ENCODE measurements at regions not wholly inside any gene's neighbourhood (a gene's known extent, or its start where the extent isn't known, plus 50 kb on each side); places are given as distances from the start of the nearest gene placed in this dataset.

DNA sequence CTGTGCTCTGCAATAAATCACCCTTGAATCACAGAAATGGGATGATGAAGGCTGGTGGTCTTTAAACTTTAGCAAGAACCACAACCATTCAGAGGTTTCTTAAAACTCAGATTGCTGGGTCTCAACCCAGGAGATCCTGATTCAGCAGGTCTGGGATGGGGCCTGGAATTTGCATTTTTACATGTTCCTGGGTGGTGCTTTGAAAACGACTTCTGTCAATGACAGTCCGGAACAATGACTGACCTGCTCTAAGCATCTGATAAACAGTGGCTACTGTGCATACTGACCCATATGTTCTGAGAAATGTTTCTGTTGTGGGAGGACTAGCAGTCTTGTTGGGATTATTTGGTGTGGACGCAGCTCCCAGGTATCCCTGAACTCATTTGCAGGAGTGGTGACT is 92.7 kb downstream of the GADD45G start:
- no peak for DNase-seq

GRCh38 chr9:89698411-89699005 is 93.7 kb downstream of the GADD45G start:
- no peak for DNase-seq

GRCh38 chr9:89699646-89700045 is 94.8 kb downstream of the GADD45G start:
- no peak for DNase-seq

GRCh38 chr9:89701221-89701798 is 96.5 kb downstream of the GADD45G start:
- DNase-seq = no peak

- DNase-seq = no peak
These were observed 97.6 kb downstream of the GADD45G start for GRCh38 chr9:89702401-89702800.

DNA sequence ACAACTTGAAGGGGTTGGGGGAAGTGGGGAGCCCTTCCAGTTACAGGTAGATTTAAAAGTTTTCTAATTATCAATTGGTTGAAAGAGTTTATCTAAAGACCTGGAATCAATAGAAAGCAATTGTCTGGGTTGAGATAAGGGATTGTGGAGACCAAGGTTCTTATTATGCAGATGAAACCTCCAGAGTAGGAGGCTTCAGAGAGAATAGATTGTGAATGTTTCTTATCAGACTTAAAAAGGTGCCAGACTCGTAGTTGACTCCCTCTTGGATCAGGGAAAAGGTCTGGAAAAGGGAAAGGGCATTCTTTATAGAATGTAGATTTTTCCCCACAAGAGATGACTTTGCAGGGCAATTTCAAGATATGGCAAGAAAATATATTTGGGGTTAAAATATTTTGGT is 100.8 kb downstream of the GADD45G start:
- DNase-seq = no peak

GRCh38 chr9:89706086-89706485 is 101.3 kb downstream of the GADD45G start:
- DNase-seq = no peak

GRCh38 chr9:89706731-89707191 is 101.9 kb downstream of the GADD45G start:
- no peak for DNase-seq

DNA sequence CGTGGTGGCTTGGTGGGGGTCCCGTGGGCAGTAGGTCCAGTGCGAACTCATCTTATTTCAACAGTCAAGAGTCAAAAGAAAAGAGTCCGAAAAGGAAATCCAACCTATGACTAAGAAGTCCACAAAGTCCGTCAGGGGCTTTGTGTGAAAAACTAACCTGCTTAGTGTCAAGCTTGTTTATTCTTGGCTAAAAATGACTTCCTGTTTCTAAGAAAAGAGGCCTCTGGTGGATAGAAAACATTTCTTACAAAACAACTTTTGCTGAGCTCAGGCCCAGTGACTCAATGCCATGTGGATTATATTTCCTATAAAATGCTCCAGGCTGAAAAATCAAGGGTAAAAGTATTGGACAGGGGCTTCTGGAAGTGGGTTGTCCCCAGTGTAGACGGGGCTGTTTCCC is 105.9 kb downstream of the GADD45G start:
- no peak for DNase-seq

DNA sequence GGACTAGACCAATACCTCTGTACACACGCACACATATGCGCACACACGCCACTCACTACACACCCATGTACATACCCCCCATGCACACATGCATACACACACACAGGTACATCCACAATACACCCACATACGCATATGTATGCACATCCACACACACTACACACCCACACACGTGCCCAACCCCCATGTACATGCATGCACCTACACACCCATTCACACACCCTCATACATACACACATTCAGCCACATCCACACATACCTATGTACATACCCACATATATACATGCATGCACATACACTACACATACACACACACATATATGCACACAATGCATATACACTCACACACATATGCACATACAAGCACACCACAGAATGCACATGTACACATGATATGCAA is 107.1 kb downstream of the GADD45G start:
- no peak for DNase-seq

DNA sequence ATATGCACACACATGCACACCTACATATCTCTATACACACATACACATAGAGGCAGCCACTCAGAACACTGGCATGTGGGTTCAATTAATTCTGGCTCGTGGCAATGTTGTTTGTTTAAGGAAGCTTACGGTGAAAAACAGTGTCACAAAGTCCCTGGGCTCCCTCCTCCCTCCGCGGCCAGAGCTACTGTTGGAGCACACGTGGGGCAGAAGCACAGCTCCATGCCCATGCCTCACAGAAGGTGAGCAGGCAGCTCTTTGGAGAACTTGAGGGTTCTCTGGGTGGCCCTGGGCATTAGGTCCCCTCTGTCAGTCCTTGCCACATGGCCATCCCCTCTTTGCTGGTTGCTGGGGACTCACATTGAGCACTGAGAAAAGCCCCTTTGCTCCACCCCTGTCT is 107.5 kb downstream of the GADD45G start:
- DNase-seq = no peak

- DNase-seq = no peak
These were observed 109.5 kb downstream of the GADD45G start for GRCh38 chr9:89714321-89714720.

DNA sequence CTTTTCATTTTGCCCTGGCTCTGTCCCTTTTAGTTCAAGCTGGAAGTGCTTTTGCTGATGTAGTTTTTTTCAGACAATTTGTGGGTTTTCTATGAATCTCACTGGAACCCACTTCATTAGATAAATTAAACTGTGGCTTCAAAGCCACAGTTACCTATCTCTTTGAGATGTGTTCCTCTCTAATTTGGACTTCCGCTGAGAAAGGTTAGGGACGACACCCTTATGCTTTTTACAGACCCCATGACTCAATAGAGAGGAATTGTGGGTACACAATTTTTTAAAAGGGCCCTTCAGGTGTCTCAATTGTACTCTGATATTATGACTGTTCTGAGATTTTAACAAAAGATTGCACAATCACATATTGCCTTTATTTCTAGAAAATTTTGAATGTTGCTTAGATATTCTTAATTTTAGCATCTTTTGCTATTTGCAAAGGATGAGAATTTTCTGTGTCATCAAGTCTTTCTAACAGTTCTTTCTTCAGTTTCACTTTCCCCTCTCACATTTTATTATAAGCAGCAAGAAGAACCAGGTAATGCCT is 110.6 kb downstream of the GADD45G start:
- no peak for DNase-seq

- no peak for DNase-seq
These were observed 111.1 kb downstream of the GADD45G start for GRCh38 chr9:89715881-89716280.

DNA sequence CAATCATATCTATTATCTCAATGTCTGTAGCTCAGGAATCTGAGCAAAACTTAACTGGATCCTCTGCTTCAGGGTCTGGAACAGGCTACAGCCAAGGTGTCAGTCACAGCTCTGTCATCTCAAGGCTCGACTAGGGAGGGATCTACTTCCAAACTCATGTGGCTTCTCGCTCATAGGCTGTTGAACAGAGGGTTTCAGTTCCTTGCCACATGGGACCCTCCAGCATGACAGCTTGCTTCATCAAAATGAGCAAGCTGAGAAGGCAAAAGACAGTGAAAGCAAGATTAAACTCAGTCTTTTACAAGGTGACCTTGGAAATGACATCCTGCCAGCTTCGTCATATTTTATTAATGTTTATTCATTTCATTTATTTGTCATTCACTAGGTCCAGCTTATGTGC is 111.7 kb downstream of the GADD45G start:
- no peak for DNase-seq

DNA sequence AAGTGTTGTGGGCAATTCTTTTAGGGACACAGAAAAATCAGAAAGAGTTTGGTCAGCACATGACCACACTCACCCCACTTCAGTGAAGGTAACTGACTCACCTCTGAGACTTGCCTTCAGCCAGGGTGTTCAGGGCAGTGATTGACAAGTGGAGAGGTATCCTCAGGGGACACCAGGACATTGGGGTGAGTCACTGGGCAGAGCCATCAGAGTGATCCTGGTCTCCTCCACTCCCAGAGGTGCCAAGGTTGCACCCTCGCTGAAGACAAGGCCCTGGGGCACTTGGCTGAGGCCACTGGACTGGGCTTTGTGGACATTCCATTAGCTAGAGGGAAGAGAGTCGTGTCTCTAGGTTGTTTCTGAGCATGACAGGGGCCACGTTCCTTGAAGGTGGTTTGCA is 113.4 kb downstream of the GADD45G start:
- no peak for DNase-seq

DNA sequence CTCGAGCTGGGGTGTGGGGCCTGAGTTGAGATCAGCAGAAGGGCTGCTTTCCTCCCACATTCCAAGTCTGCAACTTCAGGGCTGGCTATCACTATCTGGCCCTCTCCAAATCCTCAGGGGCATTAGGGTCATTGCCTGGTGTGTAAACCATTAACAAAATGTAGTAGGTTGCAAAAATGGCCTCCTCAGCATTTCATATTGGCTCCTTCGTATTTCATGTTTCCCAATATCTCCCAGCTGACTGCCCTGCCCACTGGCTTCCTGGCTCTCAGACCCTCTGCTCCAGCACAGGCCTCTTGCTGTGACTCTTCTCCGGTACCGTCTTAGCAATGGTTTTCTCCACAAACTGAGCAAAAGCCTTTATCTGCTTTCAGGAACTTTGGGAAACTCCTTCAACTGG is 113.8 kb downstream of the GADD45G start:
- no peak for DNase-seq

DNA sequence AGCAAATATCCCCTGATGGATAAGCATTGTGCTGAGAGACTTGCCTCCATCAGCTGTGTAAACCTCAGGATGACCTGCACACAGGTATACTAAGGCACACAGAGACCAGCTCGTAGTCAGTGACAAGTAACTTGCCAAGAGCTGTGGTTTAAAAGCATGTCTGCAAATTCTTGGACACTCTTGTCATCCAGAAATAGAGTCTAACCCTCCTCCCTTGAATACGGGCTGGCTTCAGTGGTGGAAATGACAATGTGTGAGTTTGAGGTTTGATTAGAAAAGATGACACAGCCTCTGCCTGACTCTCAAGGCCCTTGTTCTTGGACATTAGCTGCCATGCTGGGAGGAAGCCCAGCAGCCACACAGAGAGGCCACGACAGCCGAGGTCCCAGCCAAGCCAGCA is 114.4 kb downstream of the GADD45G start:
- no peak for DNase-seq

- DNase-seq = no peak
These were observed 115.9 kb downstream of the GADD45G start for GRCh38 chr9:89720696-89721175.

GRCh38 chr9:89721176-89721700 is 116.4 kb downstream of the GADD45G start:
- DNase-seq = no peak

DNA sequence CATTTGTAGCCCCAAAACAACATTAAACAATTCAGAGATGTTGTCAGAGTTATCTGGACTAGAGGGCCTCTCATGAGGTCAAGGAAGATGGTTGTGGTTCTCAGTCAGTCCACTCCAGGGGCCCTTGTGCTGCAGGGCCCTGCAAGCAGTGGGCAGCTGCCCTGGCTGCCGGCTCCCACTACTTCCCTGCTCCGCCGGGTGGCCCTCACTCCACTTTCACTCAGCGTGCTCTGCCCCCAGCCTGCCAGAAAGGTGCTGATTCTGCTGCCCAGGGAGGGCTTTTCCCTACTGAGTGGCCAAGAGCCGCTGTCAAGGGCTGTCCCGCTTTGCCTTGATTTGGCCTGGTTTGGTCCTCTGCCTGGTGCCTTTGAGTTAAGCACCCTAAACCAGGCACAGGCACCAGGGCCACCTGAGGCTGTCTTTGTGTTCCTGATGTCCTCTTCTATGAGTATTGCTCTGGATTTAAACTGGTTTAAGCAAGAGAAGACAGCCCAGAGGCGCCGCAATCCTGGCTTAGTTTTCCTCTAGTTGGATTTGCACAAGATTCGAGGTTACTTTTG is 117.2 kb downstream of the GADD45G start:
- no peak for DNase-seq

DNA sequence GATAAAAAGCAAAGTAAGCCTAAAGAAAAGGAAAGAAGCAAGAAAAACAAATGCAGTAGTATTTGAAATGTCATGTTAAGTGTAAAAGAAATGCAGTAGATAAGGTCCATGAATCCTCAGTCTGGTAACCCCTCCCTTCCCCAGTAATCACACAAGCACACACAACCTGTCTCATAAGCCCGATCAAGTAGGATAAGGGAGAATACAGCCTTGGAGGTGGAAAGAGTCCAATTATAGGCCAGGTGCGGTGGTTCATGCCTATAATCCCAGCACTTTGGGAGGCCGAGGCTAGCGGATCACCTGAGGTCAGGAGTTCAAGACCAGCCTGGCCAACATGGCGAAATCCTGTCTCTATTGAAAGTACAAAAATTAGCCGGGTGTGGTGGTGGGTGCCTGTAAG is 117.9 kb downstream of the GADD45G start:
- no peak for DNase-seq

DNA sequence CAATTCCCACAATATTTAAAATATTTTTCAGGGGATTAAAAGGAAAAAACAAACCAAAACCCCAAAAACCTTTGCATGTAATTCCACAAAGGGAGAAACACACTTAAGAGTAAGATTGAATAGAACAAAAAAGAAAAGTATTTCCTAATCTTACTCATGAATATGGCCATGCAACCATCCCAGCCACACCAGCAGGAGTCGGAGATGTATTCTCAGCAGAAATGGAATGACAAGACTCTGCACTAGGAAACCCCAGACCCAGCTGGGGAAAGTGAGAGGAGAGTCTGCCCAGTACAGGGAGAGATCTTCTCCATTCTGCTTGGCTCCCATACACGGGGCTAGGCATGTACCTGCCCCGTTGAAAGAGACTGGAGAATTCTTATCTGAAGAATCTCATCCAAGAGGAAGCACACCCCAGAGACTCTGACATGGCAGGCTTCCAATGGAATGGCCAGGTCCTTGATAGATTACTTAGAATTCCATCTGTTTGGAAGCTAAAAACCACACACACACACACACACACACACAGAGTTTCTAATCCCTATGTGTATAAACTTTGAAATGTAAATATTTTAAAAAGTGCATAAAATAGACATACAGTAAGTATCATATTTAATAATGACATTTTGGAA is 118.8 kb downstream of the GADD45G start:
- DNase-seq = no peak

DNA sequence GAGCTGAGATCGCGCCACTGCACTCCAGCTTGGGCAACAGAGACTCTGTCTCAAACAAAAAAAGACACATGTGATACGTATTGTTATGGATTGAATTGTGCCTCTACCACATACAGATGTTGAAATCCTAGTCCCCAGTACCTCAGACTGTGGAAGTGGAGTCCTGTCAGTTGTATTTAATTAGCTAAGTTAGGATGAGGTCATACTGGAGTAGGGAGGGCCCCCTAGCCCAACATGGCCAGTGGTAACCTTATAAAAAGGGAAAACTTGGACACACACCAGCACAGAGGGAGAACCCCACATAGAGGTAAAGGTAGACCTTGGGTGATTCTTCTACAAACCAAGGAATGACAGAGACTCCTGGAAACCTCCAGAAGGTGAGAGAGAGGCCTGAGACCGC is 119.8 kb downstream of the GADD45G start:
- no peak for DNase-seq

Data from kidney glomerular epithelial cell (primary cell).